A673 (cell line): ENCODE measurements at regions not wholly inside any gene's neighbourhood (a gene's known extent, or its start where the extent isn't known, plus 50 kb on each side); places are given as distances from the start of the nearest gene placed in this dataset.

Experiments
- CTCF ChIP-seq: fragments of 300-800, 200-600 bp; sonication (generic); conservative IDR thresholded peaks from 2 replicates; pipeline ENCODE4 v1.5.1; 2017; ENCODE audit warnings: low read depth, mild to moderate bottlenecking, antibody characterized with exemption, low read length, moderate library complexity, mixed read lengths
- EZH2 ChIP-seq: fragments of 200-600 bp; sonication (generic); IDR thresholded peaks from 2 replicates; pipeline ENCODE4 v1.6.1; 2017; ENCODE audit warnings: borderline replicate concordance, low read depth, mild to moderate bottlenecking, mixed read lengths, antibody characterized with exemption, low read length; ENCODE audit not compliant: poor library complexity, severe bottlenecking

- TF ChIP-seq CTCF (no peak), EZH2 (no peak)
Observed at GRCh38 chr5:13536933-13537332, 407.6 kb downstream of the DNAH5 start.
